ENCODE measurements at regions not wholly inside any gene's neighbourhood (a gene's known extent, or its start where the extent isn't known, plus 50 kb on each side); places are given as distances from the start of the nearest gene placed in this dataset.
"Not testable (repeated sequence)": the region's sequence is repeated elsewhere in the genome, so short reads cannot be mapped to it uniquely, and the experiment has no call there.

DNA sequence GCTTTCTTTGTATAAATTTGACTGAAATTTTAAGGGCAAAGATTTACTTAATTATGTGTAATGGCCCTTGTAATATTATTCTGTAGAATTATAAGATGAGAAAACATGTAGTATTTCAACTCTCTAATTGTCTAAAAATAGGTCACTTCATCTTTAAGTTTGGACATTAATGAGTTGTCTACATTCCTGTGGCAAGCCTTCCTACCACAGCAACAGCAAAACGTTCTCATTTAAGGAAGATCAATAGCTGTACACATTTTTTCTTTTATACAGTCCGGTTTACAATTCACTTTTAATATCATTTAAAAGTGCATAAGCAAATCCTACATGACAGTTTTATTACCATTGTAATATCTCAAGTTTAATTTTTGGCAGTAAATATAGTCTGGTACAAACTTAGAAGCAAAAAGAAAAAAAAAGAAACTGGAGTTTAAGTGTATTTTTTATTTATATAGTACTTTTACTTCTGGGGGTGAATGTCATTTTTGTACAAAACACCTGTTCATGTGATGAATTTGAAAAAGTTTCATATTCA is 501.8 kb downstream of the ZPLD1 start:
- FAIRE-seq, result no peak
- TF ChIP-seq, protein P1, sequence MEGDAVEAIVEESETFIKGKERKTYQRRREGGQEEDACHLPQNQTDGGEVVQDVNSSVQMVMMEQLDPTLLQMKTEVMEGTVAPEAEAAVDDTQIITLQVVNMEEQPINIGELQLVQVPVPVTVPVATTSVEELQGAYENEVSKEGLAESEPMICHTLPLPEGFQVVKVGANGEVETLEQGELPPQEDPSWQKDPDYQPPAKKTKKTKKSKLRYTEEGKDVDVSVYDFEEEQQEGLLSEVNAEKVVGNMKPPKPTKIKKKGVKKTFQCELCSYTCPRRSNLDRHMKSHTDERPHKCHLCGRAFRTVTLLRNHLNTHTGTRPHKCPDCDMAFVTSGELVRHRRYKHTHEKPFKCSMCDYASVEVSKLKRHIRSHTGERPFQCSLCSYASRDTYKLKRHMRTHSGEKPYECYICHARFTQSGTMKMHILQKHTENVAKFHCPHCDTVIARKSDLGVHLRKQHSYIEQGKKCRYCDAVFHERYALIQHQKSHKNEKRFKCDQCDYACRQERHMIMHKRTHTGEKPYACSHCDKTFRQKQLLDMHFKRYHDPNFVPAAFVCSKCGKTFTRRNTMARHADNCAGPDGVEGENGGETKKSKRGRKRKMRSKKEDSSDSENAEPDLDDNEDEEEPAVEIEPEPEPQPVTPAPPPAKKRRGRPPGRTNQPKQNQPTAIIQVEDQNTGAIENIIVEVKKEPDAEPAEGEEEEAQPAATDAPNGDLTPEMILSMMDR (IDR thresholded peaks at IDR 0.05; ENCODE audit: borderline replicate concordance, extremely low read depth, insufficient read depth), result no peak

DNA sequence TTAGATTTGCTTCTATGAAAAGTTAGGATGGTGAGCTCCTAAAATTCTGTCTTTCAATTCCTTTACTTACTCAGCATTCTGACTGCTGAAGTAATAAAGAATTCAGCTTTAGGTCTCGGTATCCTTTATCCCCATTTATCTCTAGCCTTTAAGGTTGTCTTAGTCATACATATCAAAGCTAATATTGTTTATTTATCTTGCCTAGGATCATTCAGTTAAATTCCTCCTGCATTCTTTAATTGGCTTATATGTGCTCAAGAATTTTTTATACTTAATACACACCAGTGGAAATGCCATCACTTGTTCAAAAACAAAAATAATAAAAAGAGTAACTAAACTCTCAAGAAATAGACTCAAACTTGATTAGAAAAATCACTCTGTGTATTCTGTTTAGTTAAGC is 507.0 kb downstream of the ZPLD1 start:
- no peak overlapping the region for H3K4me3 ChIP-seq (ENCODE audit: low read length in 3 of 3)
- no peak for DNase-seq
- TF ChIP-seq, protein P1 (IDR thresholded peaks at IDR 0.05; ENCODE audit: borderline replicate concordance, extremely low read depth, insufficient read depth), result no peak
- no peak overlapping the region for H3K27ac ChIP-seq (ENCODE audit: low read depth in 2 of 2, low read length in 2 of 2)
- H3K9ac ChIP-seq (ENCODE audit: low read length in 3 of 3), result no peak overlapping the region
- no peaks in the 10 kb centered on the region for H3K27me3 ChIP-seq (ENCODE audit: control insufficient read depth, insufficient read depth, low read length)
- no peaks in the 10 kb centered on the region for H3K36me3 ChIP-seq (ENCODE audit: control insufficient read depth in 2 of 3, insufficient read depth in 3 of 3, low read length in 3 of 3)
- no peak for FAIRE-seq
- intact Hi-C loops (cut with DNase I), result no loop called here
- H3K4me1 ChIP-seq (ENCODE audit: control insufficient read depth in 2 of 3, insufficient read depth in 2 of 3, low read depth in 1 of 3, low read length in 3 of 3), result no peaks in the 10 kb centered on the region
- no peaks in the 10 kb centered on the region for H3K9me3 ChIP-seq (ENCODE audit: control insufficient read depth in 2 of 3, insufficient read depth in 1 of 3, low read length in 3 of 3)

More for the DNA sequence above, 501.8 kb downstream of the ZPLD1 start:
- Histone ChIP-seq H3K27ac (ENCODE audit: low read depth in 2 of 2, low read length in 2 of 2) (no peak overlapping the region), H3K9me3 (ENCODE audit: control insufficient read depth in 2 of 3, insufficient read depth in 1 of 3, low read length in 3 of 3) (no peaks in the 10 kb centered on the region), H3K4me3 (ENCODE audit: low read length in 3 of 3) (no peak overlapping the region), H3K36me3 (ENCODE audit: control insufficient read depth in 2 of 3, insufficient read depth in 3 of 3, low read length in 3 of 3) (no peaks in the 10 kb centered on the region), H3K27me3 (ENCODE audit: control insufficient read depth, insufficient read depth, low read length) (no peaks in the 10 kb centered on the region), H3K9ac (ENCODE audit: low read length in 3 of 3) (no peak overlapping the region), H3K4me1 (ENCODE audit: control insufficient read depth in 2 of 3, insufficient read depth in 2 of 3, low read depth in 1 of 3, low read length in 3 of 3) (no peaks in the 10 kb centered on the region)
- intact Hi-C loops (cut with DNase I), result no loop called here
- DNase-seq, result peak in 2 of 5 donors; percentile 21 to 77

DNA sequence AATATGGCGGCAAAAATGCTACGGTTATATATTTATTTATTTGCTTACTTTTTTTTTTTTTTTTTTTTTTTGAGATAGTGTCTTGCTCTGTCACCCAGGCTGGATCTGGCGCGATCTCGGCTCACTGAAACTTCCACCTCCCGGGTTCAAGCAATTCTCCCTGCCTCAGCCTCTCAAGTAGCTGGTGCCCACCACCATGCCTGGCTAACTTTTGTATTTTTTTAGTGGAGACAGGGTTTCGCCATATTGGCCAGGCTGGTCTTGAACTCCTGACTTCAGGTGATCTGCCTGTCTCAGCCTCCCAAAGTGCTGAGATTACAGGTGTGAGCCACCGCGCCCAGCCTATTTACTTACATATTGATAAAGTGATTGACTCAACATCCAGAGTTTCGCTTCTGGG is 511.6 kb downstream of the ZPLD1 start:
- H3K9ac ChIP-seq (ENCODE audit: low read length in 3 of 3); H3K4me3 ChIP-seq (ENCODE audit: low read length in 3 of 3); H3K36me3 ChIP-seq (ENCODE audit: control insufficient read depth in 2 of 3, insufficient read depth in 3 of 3, low read length in 3 of 3); intact Hi-C loops (cut with DNase I); FAIRE-seq; H3K27ac ChIP-seq (ENCODE audit: low read depth in 2 of 2, low read length in 2 of 2); DNase-seq; H3K9me3 ChIP-seq (ENCODE audit: control insufficient read depth in 2 of 3, insufficient read depth in 1 of 3, low read length in 3 of 3); H3K27me3 ChIP-seq (ENCODE audit: control insufficient read depth, insufficient read depth, low read length); H3K4me1 ChIP-seq (ENCODE audit: control insufficient read depth in 2 of 3, insufficient read depth in 2 of 3, low read depth in 1 of 3, low read length in 3 of 3): not testable (repeated sequence)

DNA sequence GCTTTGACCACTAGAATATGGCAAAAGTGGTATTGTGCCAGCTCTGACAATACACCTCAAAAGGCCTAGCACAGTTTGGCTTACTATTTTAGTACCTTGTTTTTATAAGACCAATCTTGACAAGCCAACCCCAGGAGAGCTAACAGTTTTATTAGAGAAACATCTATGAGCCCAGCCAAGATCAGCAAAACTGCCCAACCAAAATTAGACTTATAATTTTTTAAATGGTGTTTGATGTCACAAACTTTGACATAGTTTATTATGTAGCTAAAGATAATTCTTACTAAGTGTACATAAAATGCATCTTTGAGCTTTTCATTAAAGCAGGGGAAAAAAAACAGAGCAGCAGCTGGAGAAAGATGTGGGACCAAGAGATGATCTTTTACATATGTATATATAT is 537.5 kb downstream of the ZPLD1 start:
- Histone ChIP-seq H3K27me3 (ENCODE audit: control insufficient read depth, insufficient read depth, low read length) (no peaks in the 10 kb centered on the region), H3K4me3 (ENCODE audit: low read length in 3 of 3) (no peak overlapping the region), H3K27ac (ENCODE audit: low read depth in 2 of 2, low read length in 2 of 2) (no peak overlapping the region), H3K9ac (ENCODE audit: low read length in 3 of 3) (no peak overlapping the region), H3K36me3 (ENCODE audit: control insufficient read depth in 2 of 3, insufficient read depth in 3 of 3, low read length in 3 of 3) (no peaks in the 10 kb centered on the region), H3K9me3 (ENCODE audit: control insufficient read depth in 2 of 3, insufficient read depth in 1 of 3, low read length in 3 of 3) (no peaks in the 10 kb centered on the region), H3K4me1 (ENCODE audit: control insufficient read depth in 2 of 3, insufficient read depth in 2 of 3, low read depth in 1 of 3, low read length in 3 of 3) (no peaks in the 10 kb centered on the region)
- TF ChIP-seq, protein P1 (IDR thresholded peaks at IDR 0.05; ENCODE audit: borderline replicate concordance, extremely low read depth, insufficient read depth), result no peak
- intact Hi-C loops (cut with DNase I), result no loop called here
- FAIRE-seq, result no peak
- DNase-seq, result peak in 1 of 5 donors; percentile 9
